A549 (cell line): ENCODE measurements at regions not wholly inside any gene's neighbourhood (a gene's known extent, or its start where the extent isn't known, plus 50 kb on each side); places are given as distances from the start of the nearest gene placed in this dataset.

Experiments
- ATAC-seq, 2 experiments: fragments of 200-7000 bp in 1 of 2; fragments of >200 bp in 1 of 2; cut with Nextera tagmentation in 1 of 2; cut with Tn5 transposase in 1 of 2; 3 replicates each; pipeline versions ENCODE4 v1.8.0 to v1.9.1; 2018 to 2020; ENCODE audit warnings: mild to moderate bottlenecking in 1 of 2, moderate library complexity in 1 of 2
- CTCF ChIA-PET: fragments of 300-600 bp; sonication (Branson Sonifier 250); formaldehyde crosslinking; extraction: SDS; loops from one replicate; lab custom pipeline; 2021; ENCODE audit warnings: antibody characterized with exemption, inconsistent platforms; lab: Yijun Ruan, JAX
- POLR2A ChIA-PET: fragments of 350-600 bp; formaldehyde crosslinking; extraction: SDS; loops from one replicate; lab custom pipeline; 2021; ENCODE audit warnings: antibody characterized with exemption, inconsistent platforms; lab: Yijun Ruan, JAX
- DNase-seq, 2 experiments: peaks; one replicate each; pipeline versions ENCODE4 v3.0.0 to v3.0.0-alpha.2; 2011 to 2016; ENCODE audit warnings: low read depth in 1 of 2, low spot score in 1 of 2
- FAIRE-seq: peaks from 2 replicates; lab custom pipeline; 2011; peaks lifted over from hg19 to GRCh38; lab: Jason Lieb, UNC
- H3K27ac ChIP-seq, 2 experiments: fragments of >200 bp; sonication (Bioruptor Twin); formaldehyde crosslinking; 3 replicates each; pipeline ENCODE4 v1.5.1; 2016 to 2017
- H3K4me1 ChIP-seq: fragments of >200 bp; sonication (Bioruptor Twin); formaldehyde crosslinking; 3 replicates; pipeline ENCODE4 v1.6.1; 2016
- H3K4me2 ChIP-seq: fragments of >200 bp; sonication (Bioruptor Twin); formaldehyde crosslinking; 3 replicates; pipeline ENCODE4 v1.6.1; 2016
- H3K4me3 ChIP-seq: fragments of >200 bp; sonication (Bioruptor Twin); formaldehyde crosslinking; 3 replicates; pipeline ENCODE4 v1.5.1; 2016
- H3K9me3 ChIP-seq: fragments of >200 bp; sonication (Bioruptor Twin); formaldehyde crosslinking; 3 replicates; pipeline ENCODE4 v1.6.1; 2016
- BHLHE40 ChIP-seq: IDR thresholded peaks from 2 replicates; pipeline ENCODE4 v1.6.1; 2012; ENCODE audit warnings: low read depth, low read length, inconsistent platforms
- CHD2 ChIP-seq: fragments of 150-350 bp; IDR thresholded peaks from 2 replicates; pipeline ENCODE4 v1.6.1; 2014; ENCODE audit warnings: low read length; ENCODE audit not compliant: partially characterized antibody
- CTCF ChIP-seq: fragments of >200 bp; sonication (Bioruptor Twin); formaldehyde crosslinking; IDR thresholded peaks from 3 replicates; pipeline ENCODE4 v1.5.1; 2016
- EHMT2 ChIP-seq: fragments of 200-600 bp; sonication (generic); IDR thresholded peaks from 2 replicates; pipeline ENCODE4 v1.6.1; 2016; ENCODE audit warnings: antibody characterized with exemption, low read depth, mild to moderate bottlenecking, moderate library complexity
- EP300 ChIP-seq, 2 experiments: fragments of >200 bp; sonication (Bioruptor Twin); formaldehyde crosslinking; IDR thresholded peaks; 2 replicates in 1 of 2; 3 replicates in 1 of 2; pipeline ENCODE4 v1.6.1; 2016 to 2017
- ESRRA ChIP-seq: fragments of 150-350 bp; IDR thresholded peaks from 2 replicates; pipeline ENCODE4 v1.6.1; 2014; ENCODE audit warnings: mild to moderate bottlenecking, low read length, borderline replicate concordance
- FOSL2 ChIP-seq, 2 experiments: fragments of 450-650 bp in 1 of 2; fragments of >200 bp in 1 of 2; sonication (Bioruptor Twin) in 1 of 2; formaldehyde crosslinking; IDR thresholded peaks; 2 replicates each; pipeline versions ENCODE4 v1.5.0 to v1.6.1; 2016 to 2020; ENCODE audit warnings: mild to moderate bottlenecking in 1 of 2, moderate library complexity in 1 of 2
- GATA3 ChIP-seq: IDR thresholded peaks from 2 replicates; pipeline ENCODE4 v1.6.1; 2012; ENCODE audit warnings: borderline replicate concordance
- HMGXB4 ChIP-seq: fragments of 250-450 bp; sonication (Bioruptor Pico); IDR thresholded peaks from 2 replicates; pipeline ENCODE4 v1.5.0; 2021; ENCODE audit warnings: mild to moderate bottlenecking, moderate library complexity, borderline replicate concordance
- HOXA7 ChIP-seq: fragments of 250-450 bp; sonication (Bioruptor Pico); IDR thresholded peaks from 2 replicates; pipeline ENCODE4 v1.5.0; 2020; ENCODE audit warnings: mild to moderate bottlenecking, moderate library complexity
- JUN ChIP-seq, 2 experiments: fragments of >200 bp; sonication (Bioruptor Twin); formaldehyde crosslinking; IDR thresholded peaks; 2 replicates in 1 of 2; 3 replicates in 1 of 2; pipeline ENCODE4 v1.6.1; 2016 to 2017
- KDM1A ChIP-seq: fragments of 200-600 bp; sonication (generic); IDR thresholded peaks from 2 replicates; pipeline ENCODE4 v1.6.1; 2016; ENCODE audit warnings: low read depth, mild to moderate bottlenecking
- KDM5A ChIP-seq: fragments of 200-600 bp; sonication (generic); IDR thresholded peaks from 2 replicates; pipeline ENCODE4 v1.6.1; 2016; ENCODE audit warnings: antibody characterized with exemption, mild to moderate bottlenecking
- MAFK ChIP-seq: fragments of 450-650 bp; IDR thresholded peaks from 2 replicates; pipeline ENCODE4 v1.6.1; 2014; ENCODE audit not compliant: partially characterized antibody
- PBX3 ChIP-seq: IDR thresholded peaks from 2 replicates; pipeline ENCODE4 v1.6.1; 2012
- POLR2AphosphoS2 ChIP-seq: conservative IDR thresholded peaks from 2 replicates; pipeline ENCODE4 v1.6.1; 2012; ENCODE audit warnings: low read length, improper control_type of control experiment, inconsistent platforms
- REST ChIP-seq: fragments of 200-600 bp; sonication (generic); IDR thresholded peaks from 2 replicates; pipeline ENCODE4 v1.6.1; 2016; ENCODE audit warnings: antibody characterized with exemption, mild to moderate bottlenecking, moderate library complexity
- RNF2 ChIP-seq: fragments of 200-600 bp; sonication (generic); IDR thresholded peaks from 2 replicates; pipeline ENCODE4 v1.6.1; 2016; ENCODE audit warnings: low read depth, mild to moderate bottlenecking, antibody characterized with exemption, moderate library complexity, borderline replicate concordance
- TFCP2L1 ChIP-seq: fragments of 250-450 bp; sonication (Bioruptor Pico); IDR thresholded peaks from 2 replicates; pipeline ENCODE4 v1.5.0; 2021; ENCODE audit warnings: mild to moderate bottlenecking
- TP53 ChIP-seq: fragments of 250-450 bp; sonication (Bioruptor Pico); IDR thresholded peaks from 2 replicates; pipeline ENCODE4 v1.5.0; 2021; ENCODE audit warnings: mild to moderate bottlenecking, moderate library complexity
- ZFP36 ChIP-seq: fragments of 450-650 bp; IDR thresholded peaks from 2 replicates; pipeline ENCODE4 v1.6.1; 2014; ENCODE audit warnings: borderline replicate concordance; ENCODE audit not compliant: partially characterized antibody
- ZNF302 ChIP-seq: fragments of 250-450 bp; sonication (Bioruptor Pico); IDR thresholded peaks from 2 replicates; pipeline ENCODE4 v1.9.0; 2021; ENCODE audit warnings: inconsistent platforms, mild to moderate bottlenecking, moderate library complexity
- WGBS: methylation state at CpG from one replicate; pipeline ENCODE4 v1.1.6; 2017; ENCODE audit errors: missing lambda C conversion rate; 5-methylcytosine and 5-hydroxymethylcytosine counted together

- Histone ChIP-seq H3K4me1 (peaks cover 46% of the 10 kb centered on the region), H3K27ac (no peak overlapping the region), H3K4me3 (no peak overlapping the region), H3K4me2 (no peak overlapping the region), H3K9me3 (no peaks in the 10 kb centered on the region)
- FAIRE-seq (no peak), ATAC-seq (no peak), DNase-seq (no peak)
- ChIA-PET CTCF (no interaction called here), POLR2A (no interaction called here)
- 100% methylated on average over 1 of the region's 1 CpG for WGBS
- no peak for TF ChIP-seq KDM1A
- TF ChIP-seq EP300 (IDR thresholded peaks at IDR 0.05) = no peak
- TF ChIP-seq BHLHE40 = no peak
- TF ChIP-seq JUN (IDR thresholded peaks at IDR 0.05) = no peak
- TF ChIP-seq MAFK = no peak
- TF ChIP-seq REST = no peak
- no peak for TF ChIP-seq POLR2AphosphoS2
- TF ChIP-seq TP53 (CRISPR knock-in tag) = no peak
- no peak for TF ChIP-seq PBX3
- TF ChIP-seq GATA3 = no peak
- TF ChIP-seq ZFP36 = no peak
- no peak for TF ChIP-seq RNF2
- no peak for TF ChIP-seq KDM5A
- TF ChIP-seq HOXA7 (CRISPR knock-in tag) = no peak
- no peak for TF ChIP-seq ESRRA
Observed at GRCh38 chr6:71371559-71371958, 82.9 kb downstream of the OGFRL1 start.

GRCh38 chr6:71373943-71374342 is 85.3 kb downstream of the OGFRL1 start:
- Histone ChIP-seq H3K4me1 (peaks cover 55% of the 10 kb centered on the region), H3K4me2 (no peak overlapping the region), H3K27ac (peak overlapping the region in 1 of 2 experiments; percentile 59; a peak in 2 of 6 replicates), H3K4me3 (no peak overlapping the region), H3K9me3 (no peaks in the 10 kb centered on the region)
- POLR2A ChIA-PET = no interaction called here
- CTCF ChIA-PET = no interaction called here
- ATAC-seq (no peak), FAIRE-seq (no peak), DNase-seq (no peak)
- 87% methylated on average over 1 of the region's 1 CpG for WGBS
- TF ChIP-seq CTCF = no peak
- no peak for TF ChIP-seq EHMT2
- no peak for TF ChIP-seq REST
- TF ChIP-seq TFCP2L1 (CRISPR knock-in tag) = no peak
- TF ChIP-seq CHD2 = no peak
- no peak for TF ChIP-seq HMGXB4 (CRISPR knock-in tag)
- TF ChIP-seq FOSL2 (IDR thresholded peaks at IDR 0.05) = no peak
- no peak for TF ChIP-seq FOSL2 (CRISPR knock-in tag; IDR thresholded peaks at IDR 0.05)
- TF ChIP-seq ZNF302 (CRISPR knock-in tag) = no peak
